ENCODE measurements at regions not wholly inside any gene's neighbourhood (a gene's known extent, or its start where the extent isn't known, plus 50 kb on each side); places are given as distances from the start of the nearest gene placed in this dataset.
"Not testable (repeated sequence)": the region's sequence is repeated elsewhere in the genome, so short reads cannot be mapped to it uniquely, and the experiment has no call there.

GRCh38 chr21:9036966-9037587 lies 1484.3 kb upstream of the TPTE start:
- TF ChIP-seq, protein P1, sequence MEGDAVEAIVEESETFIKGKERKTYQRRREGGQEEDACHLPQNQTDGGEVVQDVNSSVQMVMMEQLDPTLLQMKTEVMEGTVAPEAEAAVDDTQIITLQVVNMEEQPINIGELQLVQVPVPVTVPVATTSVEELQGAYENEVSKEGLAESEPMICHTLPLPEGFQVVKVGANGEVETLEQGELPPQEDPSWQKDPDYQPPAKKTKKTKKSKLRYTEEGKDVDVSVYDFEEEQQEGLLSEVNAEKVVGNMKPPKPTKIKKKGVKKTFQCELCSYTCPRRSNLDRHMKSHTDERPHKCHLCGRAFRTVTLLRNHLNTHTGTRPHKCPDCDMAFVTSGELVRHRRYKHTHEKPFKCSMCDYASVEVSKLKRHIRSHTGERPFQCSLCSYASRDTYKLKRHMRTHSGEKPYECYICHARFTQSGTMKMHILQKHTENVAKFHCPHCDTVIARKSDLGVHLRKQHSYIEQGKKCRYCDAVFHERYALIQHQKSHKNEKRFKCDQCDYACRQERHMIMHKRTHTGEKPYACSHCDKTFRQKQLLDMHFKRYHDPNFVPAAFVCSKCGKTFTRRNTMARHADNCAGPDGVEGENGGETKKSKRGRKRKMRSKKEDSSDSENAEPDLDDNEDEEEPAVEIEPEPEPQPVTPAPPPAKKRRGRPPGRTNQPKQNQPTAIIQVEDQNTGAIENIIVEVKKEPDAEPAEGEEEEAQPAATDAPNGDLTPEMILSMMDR (IDR thresholded peaks at IDR 0.05; ENCODE audit: low read depth, low read length, missing input control): not testable (repeated sequence)
- TF ChIP-seq GABPA (IDR thresholded peaks at IDR 0.05 in 1 of 2, conservative IDR thresholded peaks at IDR 0.05 in 1 of 2); YY1 (IDR thresholded peaks at IDR 0.05): not testable (repeated sequence)
